Esophagus squamous epithelium (tissue), 5 donors: ENCODE measurements at regions not wholly inside any gene's neighbourhood (a gene's known extent, or its start where the extent isn't known, plus 50 kb on each side); places are given as distances from the start of the nearest gene placed in this dataset.

Experiments used
- DNase-seq: peaks from one replicate; lab custom pipeline; 2025; lab: John Stamatoyannopoulos, UW
- H3K27ac ChIP-seq, 4 donors: fragments of 200-600 bp; sonication (generic); one replicate each; pipeline ENCODE4 v1.5.1; 2016 to 2019; ENCODE audit warnings: mild to moderate bottlenecking in 1 of 4
- H3K27me3 ChIP-seq, 4 donors: fragments of 200-600 bp; sonication (generic); 1 replicate in 3 of 4; 2 replicates in 1 of 4; pipeline versions ENCODE4 v1.5.1 to v1.6.0; 2017 to 2021; ENCODE audit warnings: antibody characterized with exemption in 1 of 4
- H3K36me3 ChIP-seq, 3 donors: fragments of 200-600 bp; sonication (generic); one replicate each; pipeline ENCODE4 v1.5.1; 2016 to 2019
- H3K4me1 ChIP-seq, 3 donors: fragments of 200-600 bp; sonication (generic); one replicate each; pipeline ENCODE4 v1.5.1; 2017 to 2019
- H3K4me3 ChIP-seq, 4 donors: fragments of 200-600 bp; sonication (generic); 1 replicate in 3 of 4; 2 replicates in 1 of 4; pipeline ENCODE4 v1.5.1; 2016 to 2019; ENCODE audit warnings: mild to moderate bottlenecking in 2 of 4, moderate library complexity in 1 of 4
- H3K9me3 ChIP-seq, 3 donors: fragments of 200-600 bp; sonication (generic); one replicate each; pipeline ENCODE4 v1.5.1; 2016 to 2019
- POLR2A ChIP-seq, 4 donors: fragments of 450-650 bp; IDR thresholded peaks; one replicate each; pipeline ENCODE4 v1.6.1; 2017; ENCODE audit warnings: antibody characterized with exemption in 4 of 4, mild to moderate bottlenecking in 4 of 4, moderate library complexity in 3 of 4
- WGBS, 2 donors: methylation state at CpG; one replicate each; pipeline ENCODE4 v1.1.5; 2018; 5-methylcytosine and 5-hydroxymethylcytosine counted together
- intact Hi-C: fragments of 100-400 bp; cut with DNase I; formaldehyde crosslinking; loops from one replicate; pipeline ENCODE4 v1.15.0; 2022
- TF ChIP-seq, protein P1 (sequence below), 6 experiments: fragments of 450-650 bp in 4 of 6; fragments of 200-600 bp in 2 of 6; sonication (generic) in 2 of 6; IDR thresholded peaks; one replicate each; pipeline ENCODE4 v1.5.1; 2016 to 2019; ENCODE audit warnings: antibody characterized with exemption in 6 of 6, mild to moderate bottlenecking in 4 of 6, moderate library complexity in 4 of 6
- donor health status: DM: yes; HTN: yes; CAD: no.

DNA sequence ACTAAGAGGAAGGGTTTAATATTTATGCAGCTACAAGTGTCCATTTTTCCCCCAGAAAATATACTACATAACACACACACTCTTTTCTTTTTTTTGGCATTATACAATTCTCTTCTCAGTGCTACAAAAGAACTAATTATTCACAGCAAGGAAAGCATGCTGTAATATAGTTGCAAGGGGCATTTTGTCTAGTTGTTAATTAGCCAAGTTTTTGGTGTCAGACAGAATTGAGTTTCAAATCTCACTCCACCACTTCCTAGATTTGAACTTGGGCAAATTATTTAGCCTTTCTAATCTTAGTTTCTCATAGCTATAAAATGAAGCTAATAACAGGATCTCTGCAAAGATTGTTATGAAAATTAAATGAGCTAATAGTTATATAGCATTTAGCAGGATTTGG lies 60.0 kb upstream of the VTCN1 start:
- Histone ChIP-seq H3K27me3 (peaks cover 0 to 14% (median 0%) of the 10 kb centered on the region in 4 donors), H3K36me3 (no peaks in the 10 kb centered on the region), H3K4me1 (peaks cover 0 to 25% (median 0%) of the 10 kb centered on the region in 3 donors), H3K4me3 (no peak overlapping the region), H3K9me3 (no peaks in the 10 kb centered on the region), H3K27ac (no peak overlapping the region)
- TF ChIP-seq, protein P1, sequence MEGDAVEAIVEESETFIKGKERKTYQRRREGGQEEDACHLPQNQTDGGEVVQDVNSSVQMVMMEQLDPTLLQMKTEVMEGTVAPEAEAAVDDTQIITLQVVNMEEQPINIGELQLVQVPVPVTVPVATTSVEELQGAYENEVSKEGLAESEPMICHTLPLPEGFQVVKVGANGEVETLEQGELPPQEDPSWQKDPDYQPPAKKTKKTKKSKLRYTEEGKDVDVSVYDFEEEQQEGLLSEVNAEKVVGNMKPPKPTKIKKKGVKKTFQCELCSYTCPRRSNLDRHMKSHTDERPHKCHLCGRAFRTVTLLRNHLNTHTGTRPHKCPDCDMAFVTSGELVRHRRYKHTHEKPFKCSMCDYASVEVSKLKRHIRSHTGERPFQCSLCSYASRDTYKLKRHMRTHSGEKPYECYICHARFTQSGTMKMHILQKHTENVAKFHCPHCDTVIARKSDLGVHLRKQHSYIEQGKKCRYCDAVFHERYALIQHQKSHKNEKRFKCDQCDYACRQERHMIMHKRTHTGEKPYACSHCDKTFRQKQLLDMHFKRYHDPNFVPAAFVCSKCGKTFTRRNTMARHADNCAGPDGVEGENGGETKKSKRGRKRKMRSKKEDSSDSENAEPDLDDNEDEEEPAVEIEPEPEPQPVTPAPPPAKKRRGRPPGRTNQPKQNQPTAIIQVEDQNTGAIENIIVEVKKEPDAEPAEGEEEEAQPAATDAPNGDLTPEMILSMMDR (IDR thresholded peaks at IDR 0.05), result no peak
- TF ChIP-seq POLR2A (IDR thresholded peaks at IDR 0.05), result no peak
- intact Hi-C loops, result no loop called here
- no peak for DNase-seq

DNA sequence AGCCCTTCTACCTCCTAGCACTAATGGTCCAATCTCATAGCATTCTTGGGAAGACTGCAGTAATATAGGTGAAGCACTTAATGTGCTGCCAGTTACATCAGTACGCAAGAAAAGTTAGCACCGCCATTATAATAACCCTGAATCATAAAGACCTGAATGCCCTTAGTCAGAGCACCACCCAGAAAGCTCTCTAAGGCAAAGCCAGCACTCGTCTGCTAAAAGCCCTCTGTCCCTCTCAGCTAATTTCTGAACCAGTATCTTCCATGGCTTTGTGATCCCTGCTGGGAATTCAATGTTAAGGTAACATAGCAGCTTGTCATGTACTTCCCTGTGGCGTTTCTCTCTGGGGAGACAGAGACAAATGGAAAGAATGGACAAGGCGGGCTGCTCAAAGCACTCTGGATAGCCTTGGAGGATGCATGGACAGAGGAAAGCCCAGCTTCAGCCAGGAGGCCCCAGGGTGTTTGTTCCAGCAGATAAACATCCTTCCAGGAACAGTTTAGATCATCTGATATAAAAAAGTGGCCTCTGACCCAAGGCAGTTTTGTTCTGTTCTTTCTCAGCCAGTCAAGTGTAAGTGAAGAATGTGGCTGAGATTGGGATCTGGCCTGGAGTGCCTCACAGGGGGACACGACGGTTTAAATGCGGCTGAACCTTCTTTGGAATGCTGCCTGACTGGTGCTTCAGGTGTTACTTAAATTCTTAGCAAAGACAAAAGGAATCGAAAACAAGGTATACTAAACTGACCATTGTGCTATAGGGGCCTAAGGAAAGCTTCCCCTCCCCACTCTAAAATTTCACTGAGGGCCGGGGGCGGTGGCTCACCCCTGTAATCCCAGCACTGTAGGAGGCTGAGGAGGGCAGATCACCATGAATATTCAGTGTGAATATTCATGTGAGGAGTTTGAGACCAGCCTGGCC lies 58.1 kb upstream of the VTCN1 start:
- Histone ChIP-seq H3K27ac (no peak overlapping the region), H3K9me3 (no peaks in the 10 kb centered on the region), H3K36me3 (no peaks in the 10 kb centered on the region), H3K4me3 (no peak overlapping the region), H3K27me3 (peaks cover 0 to 22% (median 0%) of the 10 kb centered on the region in 4 donors), H3K4me1 (peaks cover 0 to 25% (median 0%) of the 10 kb centered on the region in 3 donors)
- WGBS, 2 donors, result 54% methylated on average over 10 to 11 of the region's 11 CpGs
- TF ChIP-seq, protein P1 (IDR thresholded peaks at IDR 0.05), result no peak
- TF ChIP-seq POLR2A (IDR thresholded peaks at IDR 0.05), result no peak
- intact Hi-C loops, result no loop called here
- no peak for DNase-seq

DNA sequence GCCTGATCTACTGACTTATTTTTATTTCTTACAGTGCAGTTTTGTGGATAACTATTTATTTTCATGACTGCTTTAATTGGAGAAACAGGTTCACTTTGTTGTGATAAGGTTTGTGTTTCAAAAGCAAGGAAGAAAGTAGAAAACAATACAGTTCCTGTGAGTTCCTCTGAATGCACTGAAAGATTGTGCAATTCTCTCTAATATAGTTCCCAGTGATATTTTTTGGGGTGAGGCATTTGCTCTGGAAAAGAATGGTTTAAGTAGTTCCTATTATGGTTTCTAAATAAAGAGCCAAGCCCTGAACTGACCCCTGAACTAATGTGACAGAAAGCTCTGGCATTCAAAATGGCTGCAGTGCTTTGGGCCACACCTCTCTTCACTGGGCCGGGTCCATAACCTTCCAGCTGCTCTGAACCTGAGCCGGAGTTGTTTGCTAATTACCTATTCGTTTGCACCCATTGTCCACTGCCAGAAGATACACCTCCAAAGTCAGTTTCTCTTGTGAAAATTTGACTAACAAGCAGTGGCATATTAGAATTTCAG lies 56.6 kb upstream of the VTCN1 start:
- DNase-seq, result no peak
- H3K4me3 ChIP-seq, result no peak overlapping the region
- H3K27ac ChIP-seq, result no peak overlapping the region
- no peaks in the 10 kb centered on the region for H3K9me3 ChIP-seq
- peaks cover 0 to 35% (median 0%) of the 10 kb centered on the region in 4 donors for H3K27me3 ChIP-seq
- H3K4me1 ChIP-seq, result peaks cover 0 to 25% (median 0%) of the 10 kb centered on the region in 3 donors
- 60 to 82% methylated on average over 3 of the region's 3 CpGs for WGBS, 2 donors
- H3K36me3 ChIP-seq, result no peaks in the 10 kb centered on the region
- intact Hi-C loops, result no loop called here
- no peak for TF ChIP-seq POLR2A (IDR thresholded peaks at IDR 0.05)
- TF ChIP-seq, protein P1 (IDR thresholded peaks at IDR 0.05), result no peak

DNA sequence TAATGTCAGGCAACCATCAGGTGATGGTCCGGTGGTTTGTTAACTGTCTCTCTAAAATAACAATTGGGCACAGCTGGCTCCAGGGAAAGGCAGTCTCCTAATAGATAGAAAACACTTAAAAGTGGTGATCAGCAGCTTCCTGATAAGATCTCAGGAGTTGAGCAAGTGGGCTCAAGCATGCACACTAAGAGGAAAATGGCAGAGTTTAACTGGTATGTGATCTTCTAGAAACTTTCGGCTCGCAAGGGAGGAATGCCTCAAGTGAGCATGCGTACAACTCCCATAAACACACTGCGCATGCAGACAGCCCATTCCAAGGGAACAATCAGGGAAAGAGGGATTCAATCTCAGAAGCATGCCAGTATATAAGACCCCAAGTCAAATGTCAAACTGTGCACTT lies 52.2 kb upstream of the VTCN1 start:
- TF ChIP-seq POLR2A (IDR thresholded peaks at IDR 0.05), result no peak
- TF ChIP-seq, protein P1 (IDR thresholded peaks at IDR 0.05), result no peak
- 84 to 94% methylated on average over 5 of the region's 5 CpGs for WGBS, 2 donors
- H3K27ac ChIP-seq, result no peak overlapping the region
- intact Hi-C loops, result no loop called here
- H3K27me3 ChIP-seq, result peaks cover 0 to 34% (median 0%) of the 10 kb centered on the region in 4 donors
- H3K36me3 ChIP-seq, result no peaks in the 10 kb centered on the region
- H3K4me1 ChIP-seq, result peaks cover 0 to 13% (median 0%) of the 10 kb centered on the region in 3 donors
- no peak for DNase-seq
- H3K9me3 ChIP-seq, result peaks cover 0 to 6% (median 0%) of the 10 kb centered on the region in 3 donors
- H3K4me3 ChIP-seq, result no peak overlapping the region

DNA sequence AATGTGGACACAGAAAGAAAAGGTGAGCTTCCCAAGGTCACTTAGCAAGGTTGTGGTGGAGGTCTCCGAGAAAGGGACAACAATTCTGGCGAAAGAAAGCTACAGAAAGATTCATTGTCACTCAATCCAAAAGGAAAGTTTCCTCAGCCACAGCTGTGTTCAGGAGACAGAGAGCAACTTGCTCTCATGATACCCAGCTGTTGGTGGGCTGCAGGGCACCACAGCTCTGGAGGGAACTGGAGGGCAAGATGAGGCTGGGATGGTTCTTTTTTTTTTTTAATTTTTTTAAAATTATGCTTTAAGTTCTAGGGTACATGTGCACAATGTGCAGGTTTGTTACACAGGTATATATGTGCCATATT lies 50.7 kb upstream of the VTCN1 start:
- Histone ChIP-seq H3K27ac (no peak overlapping the region), H3K27me3 (peaks cover 0 to 34% (median 0%) of the 10 kb centered on the region in 4 donors), H3K4me3 (no peak overlapping the region), H3K36me3 (no peaks in the 10 kb centered on the region), H3K4me1 (no peaks in the 10 kb centered on the region), H3K9me3 (peaks cover 0 to 6% (median 0%) of the 10 kb centered on the region in 3 donors)
- intact Hi-C loops, result no loop called here
- TF ChIP-seq POLR2A (IDR thresholded peaks at IDR 0.05), result no peak
- TF ChIP-seq, protein P1 (IDR thresholded peaks at IDR 0.05), result no peak
- DNase-seq, result no peak
- 91 to 100% methylated on average over 2 of the region's 2 CpGs for WGBS, 2 donors
